ENCODE measurements at regions not wholly inside any gene's neighbourhood (a gene's known extent, or its start where the extent isn't known, plus 50 kb on each side); places are given as distances from the start of the nearest gene placed in this dataset.
A peak's percentile ranks its signal among the peaks of the same experiment; 100 is the strongest.

DNA sequence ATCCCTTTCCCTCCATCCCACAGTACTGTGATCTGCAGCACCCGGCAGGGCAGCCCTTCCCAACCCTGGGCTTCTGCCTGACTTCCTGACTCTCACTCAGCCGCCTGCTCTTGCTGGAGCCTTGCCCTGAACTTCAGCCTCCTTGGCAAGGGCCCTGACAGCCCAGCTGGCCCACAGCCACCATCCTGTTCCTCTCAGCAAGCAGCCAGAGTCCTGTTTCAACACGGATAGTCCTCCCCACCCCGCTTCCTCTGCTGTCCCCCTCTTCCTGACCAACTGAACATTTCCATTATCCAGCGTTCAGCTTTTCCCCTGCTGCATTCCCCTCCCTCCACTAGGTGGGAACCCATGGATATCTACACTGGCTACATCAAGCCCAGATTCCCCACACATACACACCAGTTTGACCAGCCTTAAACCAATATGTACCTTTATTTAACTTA lies 74.0 kb upstream of the MDM1 start:
- no peak for DNase-seq (ENCODE audit: extremely low spot score, unreplicated experiment)
- Mint-ChIP-seq H3K4me1 (ENCODE audit: unreplicated experiment) (peaks cover 18% of the 10 kb centered on the region), H3K27me3 (no peaks in the 10 kb centered on the region)

DNA sequence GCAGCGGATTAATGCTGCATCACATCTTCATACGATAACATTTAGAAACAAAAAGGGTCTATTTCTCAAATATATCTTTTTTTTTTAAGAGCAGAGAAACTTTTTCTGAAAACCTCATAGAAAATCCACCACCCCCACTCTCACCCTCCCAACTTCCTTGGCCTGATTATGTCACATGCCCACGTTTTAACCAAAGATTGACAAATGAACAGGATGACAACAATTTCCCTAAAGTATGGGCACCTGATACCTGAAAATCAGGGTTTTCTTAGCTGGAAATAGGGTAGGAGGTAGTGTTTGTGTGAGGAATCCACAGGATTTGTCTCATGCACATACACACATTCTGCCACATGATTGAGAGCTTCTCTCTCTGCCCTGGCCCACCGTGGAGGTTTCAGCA lies 74.7 kb upstream of the MDM1 start:
- Mint-ChIP-seq H3K27ac (no peak overlapping the region), H3K27me3 (no peaks in the 10 kb centered on the region), H3K4me3 (no peak overlapping the region), H3K4me1 (ENCODE audit: unreplicated experiment) (peaks cover 18% of the 10 kb centered on the region), H3K9me3 (peaks cover 5% of the 10 kb centered on the region), H3K36me3 (no peaks in the 10 kb centered on the region)
- TF ChIP-seq, protein P1, sequence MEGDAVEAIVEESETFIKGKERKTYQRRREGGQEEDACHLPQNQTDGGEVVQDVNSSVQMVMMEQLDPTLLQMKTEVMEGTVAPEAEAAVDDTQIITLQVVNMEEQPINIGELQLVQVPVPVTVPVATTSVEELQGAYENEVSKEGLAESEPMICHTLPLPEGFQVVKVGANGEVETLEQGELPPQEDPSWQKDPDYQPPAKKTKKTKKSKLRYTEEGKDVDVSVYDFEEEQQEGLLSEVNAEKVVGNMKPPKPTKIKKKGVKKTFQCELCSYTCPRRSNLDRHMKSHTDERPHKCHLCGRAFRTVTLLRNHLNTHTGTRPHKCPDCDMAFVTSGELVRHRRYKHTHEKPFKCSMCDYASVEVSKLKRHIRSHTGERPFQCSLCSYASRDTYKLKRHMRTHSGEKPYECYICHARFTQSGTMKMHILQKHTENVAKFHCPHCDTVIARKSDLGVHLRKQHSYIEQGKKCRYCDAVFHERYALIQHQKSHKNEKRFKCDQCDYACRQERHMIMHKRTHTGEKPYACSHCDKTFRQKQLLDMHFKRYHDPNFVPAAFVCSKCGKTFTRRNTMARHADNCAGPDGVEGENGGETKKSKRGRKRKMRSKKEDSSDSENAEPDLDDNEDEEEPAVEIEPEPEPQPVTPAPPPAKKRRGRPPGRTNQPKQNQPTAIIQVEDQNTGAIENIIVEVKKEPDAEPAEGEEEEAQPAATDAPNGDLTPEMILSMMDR (conservative IDR thresholded peaks at IDR 0.05), result no peak
- DNase-seq (ENCODE audit: extremely low spot score, unreplicated experiment), result no peak

More for the DNA sequence above, 74.0 kb upstream of the MDM1 start:
- H3K36me3 Mint-ChIP-seq, result no peaks in the 10 kb centered on the region
- peaks cover 5% of the 10 kb centered on the region for H3K9me3 Mint-ChIP-seq
- TF ChIP-seq, protein P1 (conservative IDR thresholded peaks at IDR 0.05), result peak; percentile 43
- peak overlapping the region; percentile 29 for H3K27ac Mint-ChIP-seq
- H3K4me3 Mint-ChIP-seq, result peak overlapping the region; percentile 37

DNA sequence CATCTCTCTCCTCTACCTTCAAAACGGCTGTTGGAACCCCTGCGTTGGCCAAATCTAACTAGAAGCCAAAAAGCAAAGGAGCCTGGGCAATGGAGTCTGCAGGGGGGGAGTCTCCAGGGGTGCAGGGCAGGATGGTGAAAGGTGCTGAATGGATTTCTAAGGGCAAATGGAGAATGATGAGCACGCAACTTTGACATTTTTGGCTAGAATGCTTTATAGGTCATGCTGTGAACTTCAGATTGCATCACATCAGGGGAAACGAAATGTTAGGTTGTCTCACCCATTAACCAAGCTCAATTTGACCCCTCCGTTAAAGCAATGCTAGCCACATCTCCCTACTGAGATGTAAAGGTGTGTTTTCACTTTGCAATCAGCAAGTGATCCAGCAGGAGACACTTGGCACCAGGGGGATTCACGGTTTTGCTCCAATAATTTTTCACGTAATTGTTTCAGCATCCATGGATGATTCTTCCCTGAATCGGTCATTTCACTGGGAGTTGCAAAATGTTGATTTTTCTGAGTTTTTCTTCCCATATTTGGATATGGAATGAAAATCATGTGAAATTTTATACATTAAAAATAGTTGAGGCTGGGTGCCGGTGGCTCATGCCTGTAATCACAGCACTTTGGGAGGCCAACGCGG lies 78.0 kb upstream of the MDM1 start:
- H3K27me3 Mint-ChIP-seq, result no peaks in the 10 kb centered on the region
- no peaks in the 10 kb centered on the region for H3K36me3 Mint-ChIP-seq
- TF ChIP-seq, protein P1 (conservative IDR thresholded peaks at IDR 0.05), result no peak
- H3K9me3 Mint-ChIP-seq, result peaks cover 5% of the 10 kb centered on the region
- H3K4me3 Mint-ChIP-seq, result no peak overlapping the region
- DNase-seq (ENCODE audit: extremely low spot score, unreplicated experiment), result no peak
- H3K4me1 Mint-ChIP-seq (ENCODE audit: unreplicated experiment), result peaks cover 13% of the 10 kb centered on the region
- no peak overlapping the region for H3K27ac Mint-ChIP-seq

DNA sequence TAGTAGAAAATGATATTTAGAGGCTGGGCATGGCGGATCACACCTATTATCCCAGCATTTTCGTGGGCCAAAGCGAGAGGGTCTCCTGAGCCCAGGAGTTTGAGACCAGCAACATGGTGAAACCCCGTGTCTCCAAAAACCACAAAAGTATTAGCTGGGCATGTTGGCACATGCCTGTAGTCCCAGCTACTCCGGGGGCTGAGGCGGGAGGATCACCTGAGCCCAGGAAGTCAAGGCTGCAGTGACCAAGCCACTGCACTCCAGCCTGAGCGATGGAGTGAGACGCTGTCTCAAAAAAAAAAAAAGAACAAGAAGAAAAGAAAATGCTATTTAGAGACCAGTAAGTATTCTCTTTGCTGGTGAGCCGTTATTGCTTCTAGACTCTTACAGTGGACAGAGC lies 79.2 kb upstream of the MDM1 start:
- H3K9me3 Mint-ChIP-seq, result peaks cover 6% of the 10 kb centered on the region
- peaks cover 2% of the 10 kb centered on the region for H3K4me1 Mint-ChIP-seq (ENCODE audit: unreplicated experiment)
- no peak overlapping the region for H3K27ac Mint-ChIP-seq
- no peaks in the 10 kb centered on the region for H3K27me3 Mint-ChIP-seq
- no peak overlapping the region for H3K4me3 Mint-ChIP-seq
- TF ChIP-seq, protein P1 (conservative IDR thresholded peaks at IDR 0.05), result no peak
- H3K36me3 Mint-ChIP-seq, result no peaks in the 10 kb centered on the region
- DNase-seq (ENCODE audit: extremely low spot score, unreplicated experiment), result no peak

DNA sequence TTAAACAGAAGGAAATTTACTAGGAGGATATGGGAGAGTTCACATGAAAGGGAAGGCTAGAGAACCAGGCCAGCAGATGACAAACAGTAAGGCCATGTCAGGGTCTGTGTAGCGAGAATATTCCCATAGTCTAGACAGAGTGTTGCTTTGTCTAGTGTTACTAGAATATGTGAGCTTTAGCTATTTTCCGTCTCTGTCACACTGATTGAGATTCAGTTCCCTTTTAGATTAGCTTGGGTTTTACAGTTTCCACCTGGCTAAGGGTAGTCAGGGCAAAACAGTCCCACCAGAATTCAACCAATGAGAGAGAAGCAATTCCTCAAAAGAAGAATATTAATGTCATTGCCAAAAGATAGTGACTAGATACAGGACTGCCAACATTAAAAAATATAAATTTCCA lies 82.8 kb upstream of the MDM1 start:
- H3K36me3 Mint-ChIP-seq, result no peaks in the 10 kb centered on the region
- DNase-seq (ENCODE audit: extremely low spot score, unreplicated experiment), result no peak
- TF ChIP-seq, protein P1 (conservative IDR thresholded peaks at IDR 0.05), result no peak
- H3K27me3 Mint-ChIP-seq, result no peaks in the 10 kb centered on the region
- H3K4me3 Mint-ChIP-seq, result no peak overlapping the region
- H3K4me1 Mint-ChIP-seq (ENCODE audit: unreplicated experiment), result no peaks in the 10 kb centered on the region
- no peak overlapping the region for H3K27ac Mint-ChIP-seq
- peaks cover 4% of the 10 kb centered on the region for H3K9me3 Mint-ChIP-seq
